Myocyte (in vitro differentiated cells): ENCODE measurements at regions not wholly inside any gene's neighbourhood (a gene's known extent, or its start where the extent isn't known, plus 50 kb on each side); places are given as distances from the start of the nearest gene placed in this dataset.
A peak's percentile ranks its signal among the peaks of the same experiment; 100 is the strongest.
"Not testable (repeated sequence)": the region's sequence is repeated elsewhere in the genome, so short reads cannot be mapped to it uniquely, and the experiment has no call there.

Source experiments
- DNase-seq: peaks from one replicate; pipeline ENCODE4 v3.0.0-alpha.2; 2012; ENCODE audit warnings: low read depth

GRCh38 chr16:27600381-27600780, 50.4 kb downstream of the KATNIP start:
- no peak for DNase-seq

- no peak for DNase-seq
Observed at GRCh38 chr16:27602103-27602502, 52.2 kb downstream of the KATNIP start.

- peak; percentile 32 for DNase-seq
Observed at GRCh38 chr16:27605500-27606106, 55.7 kb downstream of the KATNIP start.

- DNase-seq = no peak
Observed at GRCh38 chr16:27611340-27611739, 61.4 kb downstream of the KATNIP start.

GRCh38 chr16:27613238-27613791, 63.4 kb downstream of the KATNIP start:
- no peak for DNase-seq

GRCh38 chr16:27617665-27618064, 67.7 kb downstream of the KATNIP start:
- DNase-seq = no peak

- no peak for DNase-seq
Observed at GRCh38 chr16:27618165-27618564, 68.2 kb downstream of the KATNIP start.

GRCh38 chr16:27618606-27619327, 68.8 kb downstream of the KATNIP start:
- peak; percentile 32 for DNase-seq

- DNase-seq = no peak
Observed at GRCh38 chr16:27620541-27620940, 70.6 kb downstream of the KATNIP start.

GRCh38 chr16:27624154-27625049, 74.5 kb downstream of the KATNIP start:
- DNase-seq = no peak

GRCh38 chr16:27625050-27625697, 75.2 kb downstream of the KATNIP start:
- peak; percentile 8 for DNase-seq

- no peak for DNase-seq
Observed at GRCh38 chr16:27627136-27627535, 77.2 kb downstream of the KATNIP start.

- no peak for DNase-seq
Observed at GRCh38 chr16:27628241-27628942, 78.4 kb downstream of the KATNIP start.

- not testable (repeated sequence) for DNase-seq
Observed at GRCh38 chr16:27628943-27629462, 79.1 kb downstream of the KATNIP start.

GRCh38 chr16:27632216-27632615, 82.3 kb downstream of the KATNIP start:
- no peak for DNase-seq

GRCh38 chr16:27633221-27633620, 83.3 kb downstream of the KATNIP start:
- no peak for DNase-seq

- DNase-seq = no peak
Observed at GRCh38 chr16:27633721-27634120, 83.8 kb downstream of the KATNIP start.

GRCh38 chr16:27634779-27635178, 84.8 kb downstream of the KATNIP start:
- no peak for DNase-seq

GRCh38 chr16:27636453-27637240, 86.7 kb downstream of the KATNIP start:
- no peak for DNase-seq
